Kidney (tissue), 13 donors: ENCODE measurements at regions not wholly inside any gene's neighbourhood (a gene's known extent, or its start where the extent isn't known, plus 50 kb on each side); places are given as distances from the start of the nearest gene placed in this dataset.

ENCODE experiments used
- DNase-seq, 5 donors: peaks; one replicate each; pipeline ENCODE4 v3.0.0-alpha.2; 2013 to 2020
- FAIRE-seq: peaks from 2 replicates; lab custom pipeline; 2012; peaks lifted over from hg19 to GRCh38; lab: Jason Lieb, UNC
- H3K27ac ChIP-seq, 2 donors: one replicate each; pipeline ENCODE4 v1.7.0; 2013; ENCODE audit warnings: low read depth in 2 of 2, low read length in 2 of 2, inconsistent platforms in 1 of 2
- H3K27me3 ChIP-seq: one replicate; pipeline ENCODE4 v1.7.1; 2013; ENCODE audit warnings: low read length, inconsistent platforms; ENCODE audit not compliant: control insufficient read depth, insufficient read depth
- H3K36me3 ChIP-seq, 3 donors: one replicate each; pipeline versions ENCODE4 v1.7.0 to v1.7.1; 2013; ENCODE audit warnings: low read length in 3 of 3, control low read depth in 1 of 3, inconsistent platforms in 1 of 3; ENCODE audit not compliant: insufficient read depth in 3 of 3, control insufficient read depth in 2 of 3
- H3K4me1 ChIP-seq, 3 donors: one replicate each; pipeline versions ENCODE4 v1.7.0 to v1.7.1; 2013; ENCODE audit warnings: low read length in 3 of 3, inconsistent platforms in 1 of 3, low read depth in 1 of 3; ENCODE audit not compliant: control insufficient read depth in 2 of 3, insufficient read depth in 2 of 3
- H3K4me3 ChIP-seq, 3 donors: one replicate each; pipeline versions ENCODE4 v1.7.0 to v1.8.1; 2013; ENCODE audit warnings: low read length in 3 of 3, control low read depth in 1 of 3, inconsistent platforms in 1 of 3
- H3K9ac ChIP-seq, 3 donors: one replicate each; pipeline versions ENCODE4 v1.7.0 to v1.7.1; 2013; ENCODE audit warnings: low read length in 3 of 3, control low read depth in 1 of 3, inconsistent platforms in 1 of 3
- H3K9me3 ChIP-seq, 3 donors: one replicate each; pipeline versions ENCODE4 v1.7.0 to v1.7.1; 2013; ENCODE audit warnings: low read length in 3 of 3, control low read depth in 1 of 3, inconsistent platforms in 1 of 3; ENCODE audit not compliant: control insufficient read depth in 2 of 3, insufficient read depth in 1 of 3
- CTCF ChIP-seq: IDR thresholded peaks from 3 replicates; pipeline ENCODE4 v1.5.1; 2012; ENCODE audit warnings: mild to moderate bottlenecking, moderate library complexity, borderline replicate concordance; ENCODE audit not compliant: insufficient read depth; ENCODE audit errors: extremely low read depth
- intact Hi-C: fragments of 100-400 bp; cut with DNase I; formaldehyde crosslinking; loops from one replicate; pipeline ENCODE4 v1.11.1; 2022
- donor health status: control.
- donor health status: control.
- donor health status: control.
- donor health status: control.
- donor health status: control.
- donor health status: DM: yes; HTN: yes; CAD: no.
- donor health status: Normal renal cell carcinoma (clear cell type).

- no peaks in the 10 kb centered on the region for H3K27me3 ChIP-seq
- no peak overlapping the region for H3K4me3 ChIP-seq
- no peak for TF ChIP-seq CTCF
- FAIRE-seq, result no peak
- no peak overlapping the region for H3K27ac ChIP-seq
- no peak for DNase-seq
- no peak overlapping the region for H3K9ac ChIP-seq
- peaks cover 0 to 3% (median 0%) of the 10 kb centered on the region in 3 donors for H3K9me3 ChIP-seq
- H3K36me3 ChIP-seq, result no peaks in the 10 kb centered on the region
- intact Hi-C loops, result no loop called here
- H3K4me1 ChIP-seq, result no peaks in the 10 kb centered on the region
Measured at GRCh38 chr15:36426691-36427090, 152.7 kb upstream of the CDIN1 start.

GRCh38 chr15:36428102-36428845, 151.2 kb upstream of the CDIN1 start:
- Histone ChIP-seq H3K27me3 (no peaks in the 10 kb centered on the region), H3K27ac (no peak overlapping the region), H3K4me1 (no peaks in the 10 kb centered on the region), H3K9me3 (no peaks in the 10 kb centered on the region), H3K9ac (no peak overlapping the region), H3K4me3 (no peak overlapping the region), H3K36me3 (no peaks in the 10 kb centered on the region)
- intact Hi-C loops, result no loop called here
- DNase-seq, result no peak
- no peak for FAIRE-seq
- TF ChIP-seq CTCF, result no peak

GRCh38 chr15:36429707-36430106, 149.7 kb upstream of the CDIN1 start:
- no peak for TF ChIP-seq CTCF
- H3K36me3 ChIP-seq, result no peaks in the 10 kb centered on the region
- no peaks in the 10 kb centered on the region for H3K27me3 ChIP-seq
- no peak for FAIRE-seq
- no peak for DNase-seq
- H3K9ac ChIP-seq, result no peak overlapping the region
- no peak overlapping the region for H3K27ac ChIP-seq
- H3K4me3 ChIP-seq, result no peak overlapping the region
- intact Hi-C loops, result no loop called here
- no peaks in the 10 kb centered on the region for H3K9me3 ChIP-seq
- H3K4me1 ChIP-seq, result no peaks in the 10 kb centered on the region

GRCh38 chr15:36430280-36430679, 149.1 kb upstream of the CDIN1 start:
- Histone ChIP-seq H3K4me3 (no peak overlapping the region), H3K27me3 (no peaks in the 10 kb centered on the region), H3K9ac (no peak overlapping the region), H3K9me3 (no peaks in the 10 kb centered on the region), H3K4me1 (no peaks in the 10 kb centered on the region), H3K27ac (no peak overlapping the region), H3K36me3 (no peaks in the 10 kb centered on the region)
- no peak for FAIRE-seq
- no peak for TF ChIP-seq CTCF
- intact Hi-C loops, result no loop called here
- no peak for DNase-seq
